Panc1 (cell line): ENCODE measurements at regions not wholly inside any gene's neighbourhood (a gene's known extent, or its start where the extent isn't known, plus 50 kb on each side); places are given as distances from the start of the nearest gene placed in this dataset.

Source experiments
- ATAC-seq: fragments of 200-7000 bp; cut with Tn5 transposase; 2 replicates; pipeline ENCODE4 v1.9.1; 2020; ENCODE audit warnings: mild to moderate bottlenecking, moderate library complexity
- BruUV-seq: library from RNA; stranded (reverse); fragments of 400-500 nt; replicated peaks from 2 replicates; lab custom pipeline; 2021; lab: Mats Ljungman, UMichigan
- CTCF ChIA-PET: fragments of 300-600 bp; sonication (Branson Sonifier 250); formaldehyde crosslinking; loops from one replicate; lab custom pipeline; 2022; ENCODE audit warnings: antibody characterized with exemption; lab: Charles Lee
- POLR2A ChIA-PET: fragments of 300-600 bp; sonication (Branson Sonifier 250); formaldehyde crosslinking; loops from one replicate; lab custom pipeline; 2022; ENCODE audit warnings: antibody characterized with exemption; lab: Charles Lee
- DNase-seq: peaks from one replicate; pipeline ENCODE4 v3.0.0-alpha.2; 2010; ENCODE audit warnings: low read depth, low spot score
- H3K27ac ChIP-seq: 2 replicates; pipeline ENCODE4 v1.5.1; 2011; ENCODE audit warnings: mild to moderate bottlenecking, low read length, inconsistent platforms
- H3K27me3 ChIP-seq: fragments of 200-500 bp; sonication (Bioruptor generic); 2 replicates; pipeline ENCODE4 v1.6.0; 2014; ENCODE audit warnings: low read length, inconsistent platforms; ENCODE audit not compliant: control insufficient read depth, insufficient read depth
- H3K36me3 ChIP-seq: fragments of 200-500 bp; sonication (Bioruptor generic); 2 replicates; pipeline ENCODE4 v1.5.1; 2014; ENCODE audit warnings: inconsistent platforms, mild to moderate bottlenecking, low read length, moderate library complexity; ENCODE audit not compliant: control insufficient read depth, insufficient read depth
- H3K4me1 ChIP-seq: 2 replicates; pipeline ENCODE4 v1.5.1; 2011; ENCODE audit warnings: inconsistent platforms, mild to moderate bottlenecking, low read length, moderate library complexity; ENCODE audit not compliant: control insufficient read depth, insufficient read depth
- H3K4me3 ChIP-seq, 2 experiments: 2 replicates each; pipeline ENCODE4 v1.5.1; 2011 to 2012; ENCODE audit warnings: low read depth in 2 of 2, low read length in 2 of 2, mild to moderate bottlenecking in 2 of 2, inconsistent platforms in 1 of 2, moderate library complexity in 1 of 2
- H3K9me3 ChIP-seq: fragments of 200-500 bp; sonication (Bioruptor generic); 2 replicates; pipeline ENCODE4 v1.5.1; 2014; ENCODE audit warnings: low read depth, mild to moderate bottlenecking, inconsistent platforms, low read length, moderate library complexity; ENCODE audit not compliant: control insufficient read depth, insufficient read depth
- CTCF ChIP-seq: fragments of 450-650 bp; IDR thresholded peaks from 2 replicates; pipeline ENCODE4 v1.5.1; 2017; ENCODE audit warnings: mild to moderate bottlenecking
- POLR2AphosphoS5 ChIP-seq: IDR thresholded peaks from 2 replicates; pipeline ENCODE4 v1.6.1; 2012; ENCODE audit warnings: mild to moderate bottlenecking, low read depth, low read length, moderate library complexity
- REST ChIP-seq, 2 experiments: IDR thresholded peaks; 2 replicates each; pipeline ENCODE4 v1.6.1; 2011 to 2012; ENCODE audit warnings: low read depth in 2 of 2, control low read depth in 1 of 2, low read length in 1 of 2, mild to moderate bottlenecking in 1 of 2, moderate library complexity in 1 of 2; ENCODE audit not compliant: insufficient read depth in 1 of 2
- SIN3A ChIP-seq: IDR thresholded peaks from 2 replicates; pipeline ENCODE4 v1.6.1; 2012; ENCODE audit warnings: low read depth, mild to moderate bottlenecking, low read length, moderate library complexity, borderline replicate concordance; ENCODE audit not compliant: insufficient read depth
- TCF7L2 ChIP-seq: IDR thresholded peaks from 2 replicates; pipeline ENCODE4 v1.6.1; 2011; ENCODE audit warnings: mild to moderate bottlenecking, low read depth, low read length, inconsistent platforms
- in situ Hi-C: cut with HindIII; loops from 2 replicates; pipeline ENCODE4 v1.10.0; 2016; ENCODE audit warnings: low sequenced_read_pairs, low pct_unique_long_range_greater_than_20kb
- intact Hi-C: fragments of 100-400 bp; cut with micrococcal nuclease; formaldehyde crosslinking; loops from one replicate; pipeline ENCODE4 v1.10.0; 2022; ENCODE audit not compliant: unreplicated experiment

GRCh38 chr1:219555806-219556205 is 57.1 kb downstream of the ZC3H11B start:
- no TSS peak for BruUV-seq
- intact Hi-C loops = no loop called here
- no peaks in the 10 kb centered on the region; the same call in 1 of the 2 replicates for H3K27me3 ChIP-seq
- ATAC-seq (no peak), DNase-seq (no peak)
- ChIA-PET POLR2A (no interaction called here), CTCF (no interaction called here)
- no peak overlapping the region for H3K27ac ChIP-seq
- H3K4me3 ChIP-seq = no peak overlapping the region
- H3K4me1 ChIP-seq = no peaks in the 10 kb centered on the region
- H3K9me3 ChIP-seq = no peaks in the 10 kb centered on the region
- H3K36me3 ChIP-seq = no peaks in the 10 kb centered on the region
- no peak for TF ChIP-seq SIN3A
- TF ChIP-seq POLR2AphosphoS5 = no peak
- no peak for TF ChIP-seq REST (IDR thresholded peaks at IDR 0.05; ENCODE audit: insufficient read depth in 1 of 2, low read depth in 2 of 2, low read length in 1 of 2)
- in situ Hi-C loops = no loop called here

DNA sequence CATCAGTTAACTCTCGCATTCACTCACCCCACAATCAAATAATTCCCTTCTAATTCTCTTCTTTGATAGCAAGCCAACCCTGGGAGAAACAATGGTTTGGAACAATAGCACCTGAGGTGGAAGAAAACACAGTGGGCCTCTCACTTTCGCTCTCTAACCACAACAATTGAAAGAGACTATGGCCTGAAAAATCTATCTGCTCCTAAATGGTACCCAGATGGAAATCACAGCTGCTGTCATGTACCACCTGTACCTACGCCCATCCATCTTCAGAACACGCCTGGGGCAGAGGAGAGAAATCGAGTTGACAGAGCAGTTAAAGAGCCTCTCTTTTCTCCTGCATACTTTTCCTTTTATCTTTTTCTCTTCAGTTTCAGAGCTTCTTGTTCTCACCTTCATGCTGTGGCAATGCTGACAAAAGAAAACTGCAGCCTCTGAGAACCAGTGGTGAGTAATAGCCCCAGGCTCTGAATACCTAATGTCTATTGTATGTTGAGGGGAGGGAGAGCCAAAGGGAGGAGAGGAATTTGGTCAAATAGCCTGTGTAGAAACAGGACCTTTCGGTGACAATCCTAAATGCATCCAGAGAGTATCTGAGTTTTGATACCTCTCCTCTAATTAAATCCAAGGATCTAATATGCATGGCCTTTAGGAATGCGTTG is 57.7 kb downstream of the ZC3H11B start:
- ATAC-seq = no peak
- no peaks in the 10 kb centered on the region for H3K4me1 ChIP-seq

More for the DNA sequence above, 57.7 kb downstream of the ZC3H11B start:
- Histone ChIP-seq H3K4me3 (no peak overlapping the region), H3K9me3 (no peaks in the 10 kb centered on the region), H3K36me3 (no peaks in the 10 kb centered on the region), H3K27me3 (no peaks in the 10 kb centered on the region; the same call in 1 of the 2 replicates), H3K27ac (no peak overlapping the region)
- ChIA-PET CTCF (no interaction called here), POLR2A (no interaction called here)
- no peak for TF ChIP-seq POLR2AphosphoS5
- no peak for TF ChIP-seq REST (IDR thresholded peaks at IDR 0.05; ENCODE audit: insufficient read depth in 1 of 2, low read depth in 2 of 2, low read length in 1 of 2)
- no peak for TF ChIP-seq CTCF
- no peak for TF ChIP-seq TCF7L2
- intact Hi-C loops (no loop called here), in situ Hi-C loops (no loop called here)
- no peak for DNase-seq
- no TSS peak for BruUV-seq
